T-helper 1 cell treated with Interleukin-12 subunit alpha and Interleukin-12 subunit beta and Interleukin-4 antibody, amounts not matched to agents 30 ng/mL and 1 ng/mL, for 36 hours (primary cell): ENCODE measurements at regions not wholly inside any gene's neighbourhood (a gene's known extent, or its start where the extent isn't known, plus 50 kb on each side); places are given as distances from the start of the nearest gene placed in this dataset.

Experiments
- intact Hi-C: fragments of 100-400 bp; cut with micrococcal nuclease; formaldehyde crosslinking; loops from one replicate; pipeline ENCODE4 v1.15.1; 2024

GRCh38 chr3:10695595-10696285, 120.3 kb upstream of the SLC6A11 start:
- intact Hi-C loops = no loop called here

GRCh38 chr3:10697918-10698317, 118.1 kb upstream of the SLC6A11 start:
- intact Hi-C loops = no loop called here

GRCh38 chr3:10700821-10701220, 115.2 kb upstream of the SLC6A11 start:
- intact Hi-C loops = no loop called here

GRCh38 chr3:10702961-10703740, 112.9 kb upstream of the SLC6A11 start:
- intact Hi-C loops = no loop called here

GRCh38 chr3:10703875-10704274, 112.2 kb upstream of the SLC6A11 start:
- intact Hi-C loops = no loop called here

GRCh38 chr3:10706156-10706739, 109.8 kb upstream of the SLC6A11 start:
- intact Hi-C loops = no loop called here

- intact Hi-C loops = no loop called here
Observed at GRCh38 chr3:10706740-10707399, 109.2 kb upstream of the SLC6A11 start.

- intact Hi-C loops = no loop called here
Observed at GRCh38 chr3:10707400-10708215, 108.4 kb upstream of the SLC6A11 start.

- intact Hi-C loops = no loop called here
Observed at GRCh38 chr3:10708216-10708893, 107.7 kb upstream of the SLC6A11 start.

GRCh38 chr3:10709110-10709781, 106.8 kb upstream of the SLC6A11 start:
- intact Hi-C loops = no loop called here

GRCh38 chr3:10712121-10712520, 103.9 kb upstream of the SLC6A11 start:
- intact Hi-C loops = no loop called here

GRCh38 chr3:10713656-10714055, 102.4 kb upstream of the SLC6A11 start:
- intact Hi-C loops = no loop called here

GRCh38 chr3:10715886-10716285, 100.1 kb upstream of the SLC6A11 start:
- intact Hi-C loops = no loop called here

- intact Hi-C loops = no loop called here
Observed at GRCh38 chr3:10716964-10717363, 99.1 kb upstream of the SLC6A11 start.

GRCh38 chr3:10717756-10718155, 98.3 kb upstream of the SLC6A11 start:
- intact Hi-C loops = no loop called here

GRCh38 chr3:10721101-10721500, 94.9 kb upstream of the SLC6A11 start:
- intact Hi-C loops = no loop called here

- intact Hi-C loops = no loop called here
Observed at GRCh38 chr3:10722911-10723310, 93.1 kb upstream of the SLC6A11 start.

- intact Hi-C loops = no loop called here
Observed at GRCh38 chr3:10723991-10724390, 92.0 kb upstream of the SLC6A11 start.

- intact Hi-C loops = no loop called here
Observed at GRCh38 chr3:10725067-10725466, 91.0 kb upstream of the SLC6A11 start.

- intact Hi-C loops = no loop called here
Observed at GRCh38 chr3:10725846-10726245, 90.2 kb upstream of the SLC6A11 start.
